NCI-H510A (cell line): ENCODE measurements at regions not wholly inside any gene's neighbourhood (a gene's known extent, or its start where the extent isn't known, plus 50 kb on each side); places are given as distances from the start of the nearest gene placed in this dataset.

Source experiments
- DNase-seq: peaks from one replicate; lab custom pipeline; 2025; lab: John Stamatoyannopoulos, UW

DNA sequence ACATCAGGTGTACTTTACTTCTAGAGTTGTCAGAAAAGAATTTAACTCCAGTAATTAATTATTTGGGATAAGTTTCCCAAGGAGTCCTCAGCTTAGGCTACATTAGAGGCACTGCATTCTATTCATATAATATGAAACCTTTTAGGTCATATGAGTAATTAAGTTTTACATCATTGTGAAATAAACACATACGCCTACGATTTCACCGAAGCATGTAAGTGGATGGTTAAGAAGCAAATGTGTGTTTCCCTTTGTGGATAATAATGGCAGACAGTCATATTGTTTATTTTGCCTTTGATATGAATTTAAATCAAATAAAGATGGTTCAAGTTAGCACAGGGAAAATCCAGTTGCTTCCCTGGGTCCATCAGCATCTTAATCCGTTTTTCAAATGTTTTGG lies 535.9 kb upstream of the ATP11B start:
- DNase-seq = no peak

DNA sequence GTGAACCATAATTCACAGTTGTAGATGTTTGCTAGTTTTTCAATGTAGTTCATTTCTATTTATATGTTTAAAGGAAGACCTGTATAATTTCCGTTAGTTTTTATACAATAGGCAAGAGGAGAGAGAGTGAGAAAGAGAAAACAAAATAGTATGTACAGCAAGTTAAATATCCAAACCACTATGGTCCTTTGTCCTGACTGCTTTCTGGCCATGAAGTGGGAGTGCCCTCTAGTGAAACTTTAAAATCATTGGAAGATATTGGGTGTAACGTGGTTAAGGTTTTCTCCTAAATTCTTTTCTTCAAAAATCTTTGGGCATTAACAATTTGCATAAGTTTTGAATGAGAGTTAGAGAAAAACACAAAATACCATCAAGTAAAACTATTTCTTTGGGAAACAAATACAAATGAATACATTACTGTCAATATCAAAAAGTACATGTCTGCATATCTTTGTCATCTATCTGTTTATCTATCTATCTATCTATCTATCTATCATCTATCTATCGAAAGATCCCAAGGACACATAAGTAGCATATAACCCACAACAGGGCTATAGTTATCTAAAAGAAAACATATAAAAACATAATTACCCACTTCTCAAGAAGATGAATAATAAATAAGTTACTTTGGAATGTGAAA lies 534.6 kb upstream of the ATP11B start:
- no peak for DNase-seq

DNA sequence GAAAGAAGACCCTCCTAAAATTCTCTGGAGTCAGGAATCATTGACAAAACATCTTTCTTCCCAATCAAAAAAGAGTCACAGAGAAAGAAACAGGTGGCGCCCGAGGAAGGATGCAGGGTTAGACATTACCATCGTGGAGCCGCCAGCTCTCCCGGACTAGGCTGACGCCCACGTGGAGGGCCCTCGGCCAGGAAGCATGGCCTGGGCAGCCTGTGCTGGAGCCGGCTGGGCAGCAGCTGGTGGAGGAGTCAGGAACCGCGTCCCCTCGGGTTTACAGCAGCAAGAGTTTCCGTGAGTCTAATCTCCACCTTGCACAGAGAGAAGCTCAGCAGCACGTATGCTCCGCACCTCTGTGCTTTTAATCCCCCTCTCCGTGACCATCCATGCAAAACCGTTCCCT lies 533.7 kb upstream of the ATP11B start:
- DNase-seq = peak; percentile 41

DNA sequence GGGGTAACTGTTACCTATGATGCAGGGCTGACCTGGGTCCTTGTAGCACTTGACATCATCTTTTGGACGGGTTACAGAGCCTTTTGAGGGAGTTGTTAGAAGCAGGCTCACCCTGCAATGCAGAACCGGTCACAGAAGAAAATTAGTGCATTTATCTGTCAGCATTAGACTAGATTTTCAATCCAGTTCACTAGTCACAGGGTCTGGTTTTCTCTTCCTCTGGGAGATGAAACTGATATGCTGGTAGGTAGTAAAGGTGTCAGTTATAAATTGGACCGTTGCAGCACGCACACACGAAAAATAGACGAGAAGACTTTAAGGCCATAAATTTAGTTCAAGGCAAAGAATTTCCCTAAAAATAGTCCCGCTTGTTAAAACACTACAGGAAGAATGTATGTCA lies 532.3 kb upstream of the ATP11B start:
- no peak for DNase-seq

DNA sequence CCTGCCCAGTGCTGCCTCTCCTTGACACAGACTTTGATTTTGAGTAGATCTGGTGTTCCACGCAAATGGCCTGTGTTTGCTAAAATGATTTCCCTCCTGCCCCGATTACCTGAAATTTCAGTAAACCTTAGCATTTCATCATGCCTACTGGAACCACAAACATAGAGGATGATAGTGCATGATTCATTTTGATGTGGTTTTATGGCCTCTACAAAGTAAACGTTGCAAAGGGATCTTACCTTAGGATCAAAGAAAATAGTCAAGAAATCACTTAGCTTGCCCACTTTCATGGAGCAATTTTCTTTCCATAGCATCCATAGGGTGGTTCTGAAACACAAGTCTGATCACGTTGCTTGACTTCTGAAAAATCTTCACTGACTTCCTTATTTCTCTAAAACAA lies 524.6 kb upstream of the ATP11B start:
- DNase-seq = no peak

DNA sequence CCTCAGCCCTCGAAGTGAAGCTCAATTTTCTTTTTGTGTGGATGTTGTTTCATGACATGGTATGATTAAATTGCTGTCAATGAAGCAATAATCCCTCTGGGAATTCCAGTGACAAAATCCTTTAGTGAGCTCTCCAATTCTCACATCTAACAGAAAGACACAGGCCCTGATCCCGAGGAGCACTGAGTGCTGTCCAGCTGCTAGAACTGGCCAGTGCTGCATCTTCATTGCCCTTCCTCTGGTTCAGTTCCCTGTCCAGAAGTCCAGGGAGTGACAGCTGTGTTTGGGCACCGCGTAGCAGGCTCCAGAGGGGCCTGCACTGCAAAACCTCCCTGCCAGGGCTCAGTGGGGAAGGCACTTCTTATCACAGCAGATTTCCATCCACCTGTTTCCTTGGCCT lies 516.8 kb upstream of the ATP11B start:
- DNase-seq = no peak

DNA sequence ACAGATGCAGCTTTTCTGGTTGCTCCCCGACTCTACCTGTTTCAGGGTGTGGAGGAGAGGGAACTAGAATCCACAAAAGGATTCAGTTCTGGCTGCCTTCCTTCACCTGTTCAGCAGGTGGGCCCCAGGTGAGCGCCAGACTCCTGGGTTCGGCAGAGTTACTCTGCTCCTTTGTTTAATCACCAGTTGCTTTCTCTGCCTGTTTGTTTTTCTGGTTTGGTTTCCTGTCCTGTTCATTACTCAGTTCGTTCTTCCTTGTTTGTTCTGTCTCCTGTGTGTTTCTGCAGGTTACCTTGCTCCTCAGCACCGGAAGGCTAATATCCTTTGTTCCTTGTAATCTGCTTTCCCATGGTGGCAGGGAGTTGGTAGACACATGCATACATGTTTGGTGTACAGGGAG lies 508.5 kb upstream of the ATP11B start:
- peak; percentile 83 for DNase-seq

DNA sequence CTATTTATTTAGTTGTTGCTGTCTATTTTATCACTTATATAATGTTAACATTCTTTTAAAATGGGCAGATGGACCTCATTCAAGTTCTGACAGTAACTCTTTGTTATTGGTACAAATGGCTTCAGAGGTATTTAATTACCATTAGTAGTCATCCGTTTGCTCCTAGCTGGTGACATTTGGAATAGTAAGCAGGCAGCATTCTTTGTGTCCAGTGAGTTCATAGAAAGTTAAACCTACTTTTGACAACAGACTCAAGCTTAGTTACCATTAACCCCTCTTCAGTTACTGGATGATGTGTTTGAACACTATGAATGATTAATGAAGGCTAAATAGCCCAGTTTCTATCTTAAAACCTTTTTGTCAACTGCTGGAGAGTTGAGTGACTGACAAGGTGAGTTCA lies 500.7 kb upstream of the ATP11B start:
- no peak for DNase-seq

DNA sequence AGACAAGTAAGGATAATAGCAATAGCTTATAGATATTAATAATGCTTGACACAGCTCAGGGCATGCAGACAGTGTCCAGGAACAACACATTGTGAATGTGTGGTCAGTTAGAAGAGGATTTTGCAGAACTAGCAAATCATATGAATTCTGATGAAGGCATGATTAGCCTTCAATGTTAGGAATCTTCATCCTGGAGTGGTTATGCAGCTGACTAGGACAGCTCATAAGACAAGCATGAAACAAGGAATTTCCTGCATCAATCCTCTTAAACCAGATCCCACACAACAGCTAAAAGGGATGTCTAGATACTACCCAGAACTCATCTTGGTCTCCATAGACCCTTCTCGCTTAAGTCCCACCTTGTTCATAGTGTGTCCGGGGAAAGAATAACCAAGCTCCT lies 499.0 kb upstream of the ATP11B start:
- DNase-seq = no peak

DNA sequence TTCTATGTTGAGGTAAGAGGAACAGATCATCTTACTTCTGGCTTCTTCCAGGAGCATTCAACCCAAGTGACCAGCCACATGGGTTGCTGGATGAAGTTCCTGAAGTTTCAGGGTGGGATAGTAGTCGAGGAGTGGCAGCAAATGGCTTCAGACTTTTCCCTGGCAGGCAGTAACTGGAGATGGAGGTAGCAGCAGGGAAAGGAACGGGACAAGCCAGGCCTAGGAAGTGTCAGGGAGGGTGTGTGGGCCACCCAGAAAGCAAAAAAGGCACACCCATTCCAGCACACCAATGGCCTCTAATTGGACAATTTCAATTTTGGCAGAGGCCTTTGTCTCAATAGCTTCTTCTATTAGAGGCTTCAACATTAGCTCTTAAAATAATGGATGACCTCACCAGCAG lies 498.6 kb upstream of the ATP11B start:
- DNase-seq = no peak

DNA sequence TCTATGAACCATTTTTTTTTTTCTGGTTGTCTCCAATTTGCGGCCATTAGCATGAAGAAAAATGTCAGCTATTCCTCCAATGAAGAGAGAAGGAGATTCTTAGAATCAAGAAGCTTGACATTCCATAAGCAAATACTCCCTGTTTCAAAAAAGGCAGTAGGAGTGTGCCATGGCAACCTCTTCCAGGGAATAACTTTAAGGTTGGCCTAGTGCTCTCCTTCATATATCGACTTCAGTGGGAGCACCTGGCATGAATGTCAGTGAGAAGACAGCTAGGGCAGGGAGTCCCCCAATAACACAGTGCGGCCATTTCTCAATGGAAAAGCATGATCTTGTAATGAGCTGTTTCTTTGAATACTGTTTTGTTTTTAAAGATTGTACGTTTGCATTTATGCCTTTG lies 493.0 kb upstream of the ATP11B start:
- DNase-seq = no peak

DNA sequence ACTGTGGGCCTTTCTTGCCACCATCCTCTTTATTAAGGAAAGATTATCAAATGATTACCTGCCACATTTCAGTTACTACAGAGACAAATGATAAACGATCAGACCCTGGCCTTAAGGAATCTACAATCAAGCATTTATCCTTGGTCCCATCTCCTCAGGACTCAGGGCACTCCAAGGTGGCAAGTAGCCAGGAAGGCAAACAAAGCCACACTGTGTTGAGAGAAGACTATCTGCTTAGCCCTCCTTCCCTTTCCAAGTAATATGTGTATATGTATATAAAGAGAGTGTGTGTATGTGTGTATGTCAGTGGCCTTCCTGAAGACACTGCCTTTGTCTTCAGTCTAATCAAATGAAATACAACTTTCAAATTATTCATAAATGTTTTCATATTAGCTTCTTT lies 490.1 kb upstream of the ATP11B start:
- DNase-seq = no peak

DNA sequence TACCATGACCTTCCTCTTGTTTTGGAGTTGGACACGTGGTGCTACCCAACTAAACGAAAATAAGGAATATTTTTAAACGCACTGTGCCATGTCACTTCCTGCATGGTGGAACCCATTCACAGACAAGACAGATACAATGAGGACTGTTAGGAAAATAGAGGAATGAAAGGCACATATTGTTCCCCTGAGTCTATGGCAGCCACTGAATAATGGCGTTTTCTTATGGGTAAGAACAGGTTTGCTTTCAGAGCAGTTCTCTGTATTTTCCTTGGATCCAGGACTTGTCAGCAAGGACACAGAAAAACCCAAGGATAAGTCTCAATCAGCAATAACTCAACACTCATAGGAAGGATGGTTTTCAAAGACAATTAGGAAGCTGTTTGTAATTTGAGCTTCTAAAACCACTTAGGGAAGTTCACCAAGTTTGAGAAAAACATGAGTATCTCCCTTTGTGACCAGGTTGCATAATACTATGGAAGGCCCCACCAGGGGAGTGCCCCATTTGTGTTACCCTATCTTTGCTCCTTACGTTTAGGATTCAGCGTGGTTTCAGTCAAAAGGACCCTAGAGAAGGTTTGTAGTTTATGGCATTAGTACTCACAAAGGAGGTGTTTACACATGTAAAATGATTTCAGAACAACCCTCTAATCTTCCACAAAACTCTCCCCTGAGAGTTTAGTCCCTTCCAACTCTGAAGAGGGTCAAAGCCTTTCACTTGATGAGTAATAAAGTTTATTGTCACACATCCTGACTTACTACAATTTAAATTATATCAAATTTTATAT lies 487.2 kb upstream of the ATP11B start:
- DNase-seq = no peak

DNA sequence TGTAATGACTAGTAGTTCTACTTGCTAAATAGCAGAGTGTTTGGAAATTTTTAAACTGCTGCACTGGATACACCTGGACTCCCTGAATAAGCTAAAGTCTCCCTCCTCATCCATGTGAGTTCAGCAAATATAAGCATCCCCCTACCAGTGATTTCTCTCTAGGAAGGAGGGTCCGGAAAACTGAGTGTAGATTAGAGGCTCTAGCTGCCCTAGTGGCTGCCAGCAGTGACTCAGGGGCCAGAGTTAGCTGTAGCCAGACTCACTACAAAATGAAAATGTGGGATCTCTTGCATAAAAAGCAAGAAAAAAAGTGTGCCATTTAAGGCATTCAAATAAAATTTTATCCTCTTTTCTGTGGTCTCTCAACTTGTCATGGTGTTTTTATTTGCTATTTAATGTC lies 485.0 kb upstream of the ATP11B start:
- DNase-seq = no peak

DNA sequence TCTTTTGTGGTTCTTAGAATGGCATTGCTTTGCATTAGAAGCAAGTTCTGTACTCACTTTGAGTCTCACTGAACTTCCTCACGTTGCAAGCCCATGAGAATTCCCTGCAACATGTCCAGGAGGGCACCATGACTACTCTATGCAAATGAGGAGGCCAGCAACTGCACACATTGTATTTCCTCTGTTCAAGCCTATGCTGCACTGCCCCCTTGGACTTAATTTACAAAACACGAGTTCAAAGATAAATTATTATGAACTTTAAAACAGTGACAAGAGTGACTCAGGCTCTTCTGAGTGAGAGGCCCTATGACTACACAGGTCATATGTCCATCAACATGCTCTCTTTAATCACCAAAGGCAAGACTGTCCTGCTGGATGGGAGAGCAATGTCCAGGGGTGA lies 484.2 kb upstream of the ATP11B start:
- DNase-seq = no peak

DNA sequence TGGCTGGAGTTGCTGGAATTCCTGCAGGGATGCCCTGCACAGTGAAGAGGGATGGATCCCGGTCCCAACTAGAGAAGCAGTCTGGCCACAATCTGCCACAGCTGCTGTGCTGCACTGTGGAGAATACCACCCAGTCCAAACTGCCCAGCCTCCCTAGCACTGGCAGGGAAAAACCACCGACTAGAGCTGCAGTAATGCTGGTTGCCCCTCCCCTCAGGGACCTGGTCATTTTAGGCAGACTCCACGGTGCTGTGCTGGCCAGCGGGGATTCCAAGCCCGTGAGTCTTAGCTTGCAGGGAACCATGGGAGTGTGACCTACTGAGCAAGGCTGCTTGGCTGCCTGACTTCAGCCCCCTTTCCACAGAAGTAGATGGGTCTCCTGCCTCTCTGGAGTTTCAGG lies 478.0 kb upstream of the ATP11B start:
- no peak for DNase-seq

DNA sequence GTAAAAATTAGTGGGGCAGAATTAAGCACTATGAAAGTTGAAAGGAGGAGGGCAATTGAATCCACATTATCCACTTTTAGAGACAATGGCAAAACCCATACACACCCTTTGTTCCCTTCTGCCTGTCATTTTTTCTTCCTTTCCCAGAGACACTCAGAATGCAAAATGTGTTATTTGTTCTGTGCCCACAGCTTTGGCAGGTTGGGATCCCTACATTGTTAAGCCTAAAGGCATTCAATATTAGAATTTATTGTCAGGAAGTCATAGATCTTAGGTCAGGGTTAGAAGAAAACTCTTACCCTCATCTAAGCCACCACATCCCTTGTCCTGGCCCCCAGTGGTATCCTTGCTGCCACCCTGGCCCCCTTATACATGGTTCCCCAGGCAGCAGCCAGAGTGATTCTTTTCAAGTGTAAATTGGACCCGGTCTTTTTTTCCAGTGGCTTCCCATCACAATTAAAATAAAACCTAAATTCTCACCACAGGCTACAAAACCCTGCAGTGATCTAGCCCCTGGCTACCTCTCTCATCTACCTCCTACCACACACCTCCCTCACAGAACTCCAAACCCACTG lies 470.1 kb upstream of the ATP11B start:
- no peak for DNase-seq

DNA sequence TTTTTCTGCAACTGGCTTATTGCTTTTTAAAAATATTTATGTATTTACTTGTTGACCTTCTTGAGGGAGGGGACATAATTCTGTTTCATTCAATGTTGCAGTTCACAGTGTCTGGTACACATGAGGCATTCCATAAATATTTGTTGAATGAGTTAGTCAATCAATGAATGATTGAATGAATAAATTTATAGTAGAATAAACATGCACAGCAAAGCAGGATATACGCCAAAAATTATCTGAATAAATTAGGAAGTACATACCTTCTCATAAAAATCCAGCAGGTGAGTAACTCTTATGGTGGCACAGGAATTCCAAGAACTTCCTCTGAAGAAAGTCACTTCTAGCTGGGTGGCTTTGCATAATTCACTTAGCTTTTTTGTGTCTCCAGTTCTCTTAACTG lies 469.4 kb upstream of the ATP11B start:
- no peak for DNase-seq

DNA sequence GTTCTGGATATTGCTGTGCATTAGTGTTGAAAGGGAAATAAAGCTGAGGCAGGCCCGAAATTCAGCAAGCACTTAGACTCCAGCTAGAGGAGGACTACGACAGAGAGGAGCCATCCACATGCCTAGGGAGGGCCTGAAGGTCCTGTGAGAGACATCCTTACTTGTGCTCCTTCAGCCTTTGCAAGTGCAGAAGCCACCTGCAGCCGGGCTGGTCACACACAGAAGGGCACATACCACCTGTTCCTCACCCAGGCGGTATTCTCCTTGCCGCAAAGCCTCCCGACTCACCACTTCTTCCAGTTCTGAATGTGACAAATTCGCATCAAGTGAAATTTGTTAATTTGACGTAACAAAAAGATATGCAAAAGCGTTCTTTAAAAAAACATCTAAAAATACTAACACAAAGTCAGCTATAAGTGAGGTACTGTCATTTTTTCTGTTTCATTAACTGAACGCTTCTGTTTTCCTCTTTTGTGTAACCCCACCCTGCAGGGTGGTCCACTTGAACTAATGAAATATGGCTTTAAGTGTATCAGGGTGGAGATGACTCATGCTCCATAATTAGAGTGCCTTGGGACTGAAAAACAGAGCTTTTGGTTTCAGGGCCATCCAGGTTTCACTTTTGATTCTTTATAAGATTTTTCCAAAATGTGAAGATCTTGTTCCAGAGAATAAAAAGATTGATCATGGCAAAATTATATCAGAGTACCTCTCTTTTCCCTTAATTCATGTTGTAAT lies 467.9 kb upstream of the ATP11B start:
- no peak for DNase-seq

DNA sequence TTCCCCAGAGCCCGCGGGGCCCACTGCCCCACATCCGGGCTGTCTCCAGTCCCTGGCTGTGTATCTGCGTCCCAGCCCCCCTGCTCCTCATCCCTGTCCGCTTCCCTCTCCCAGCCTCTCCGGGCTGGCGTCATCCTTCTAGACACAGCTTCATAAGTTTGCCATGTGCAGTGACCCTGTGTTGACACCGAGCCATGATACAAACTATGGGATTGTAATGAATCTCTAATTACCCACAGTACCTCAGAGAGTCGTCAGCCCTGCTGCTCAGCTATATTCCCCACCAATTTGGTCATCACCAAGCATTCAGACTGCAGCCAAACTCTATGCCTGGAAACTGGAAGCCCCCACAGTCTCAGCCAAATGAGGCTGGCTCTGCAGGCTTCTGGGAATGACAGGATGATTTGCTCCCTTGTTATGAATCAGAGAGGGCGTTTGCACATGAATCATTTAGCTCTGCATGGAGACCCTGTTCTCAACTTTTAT lies 466.1 kb upstream of the ATP11B start:
- DNase-seq = no peak

DNA sequence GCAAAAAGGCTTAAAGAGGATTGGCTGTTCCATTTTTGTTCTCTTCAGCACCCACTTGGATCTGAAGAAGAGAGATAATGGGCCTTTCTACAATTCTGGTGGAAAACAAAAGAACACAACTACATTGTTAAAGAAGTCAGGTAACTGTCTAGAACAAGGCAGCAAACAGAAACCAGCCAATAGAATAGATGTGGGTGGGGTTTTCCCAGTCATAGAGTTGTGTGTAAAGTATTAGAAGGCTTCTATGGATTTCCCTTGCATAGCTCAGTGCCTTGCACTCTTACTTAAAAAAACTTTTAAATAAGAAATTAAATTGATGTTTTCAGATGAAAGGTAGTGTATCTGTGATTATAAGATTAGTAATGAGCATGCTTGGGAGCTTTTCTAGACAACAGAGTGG lies 462.7 kb upstream of the ATP11B start:
- DNase-seq = no peak

DNA sequence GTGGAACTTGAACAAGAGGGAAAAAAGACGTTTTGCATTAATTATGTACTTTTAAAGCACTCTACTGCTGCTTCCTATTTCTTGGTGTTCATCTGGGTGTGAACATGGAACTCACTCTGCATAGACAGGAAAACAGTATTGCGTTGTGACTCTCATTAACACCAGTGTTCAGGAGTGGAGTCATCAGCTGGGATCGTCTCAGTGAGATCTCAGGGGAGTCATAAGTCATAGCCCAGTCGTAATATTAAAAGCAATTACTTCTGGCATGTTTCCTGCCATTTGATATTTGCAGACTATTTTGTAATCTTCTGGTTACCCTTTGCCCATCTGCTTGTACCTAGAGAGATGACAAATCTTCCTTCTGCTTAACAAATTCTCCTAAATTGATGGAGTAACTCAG lies 462.0 kb upstream of the ATP11B start:
- DNase-seq = no peak

DNA sequence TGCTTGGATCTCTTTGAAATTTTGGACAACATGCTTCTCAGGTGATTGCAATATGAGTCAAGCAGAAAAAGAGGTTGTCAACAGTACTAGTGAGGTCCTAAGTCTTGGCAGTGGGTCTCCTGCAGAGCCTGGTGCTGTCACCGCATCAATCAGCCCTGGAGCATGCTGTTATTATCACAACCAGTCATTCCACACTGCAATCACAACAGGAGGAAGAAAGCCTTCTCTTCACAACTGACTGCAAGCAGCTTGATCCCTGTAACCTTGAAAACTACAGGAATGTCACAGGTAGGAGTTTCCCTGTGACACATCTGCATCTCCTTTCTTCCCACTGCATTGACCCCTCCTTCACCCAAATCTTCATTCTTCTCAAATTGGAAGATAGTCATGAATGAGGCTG lies 451.1 kb upstream of the ATP11B start:
- no peak for DNase-seq
